HUES48 (cell line): ENCODE measurements at regions not wholly inside any gene's neighbourhood (a gene's known extent, or its start where the extent isn't known, plus 50 kb on each side); places are given as distances from the start of the nearest gene placed in this dataset.
A peak's percentile ranks its signal among the peaks of the same experiment; 100 is the strongest.

Source experiments
- H3K27ac ChIP-seq: one replicate; pipeline ENCODE4 v1.7.0; 2013; ENCODE audit warnings: low read depth, low read length, inconsistent platforms
- H3K27me3 ChIP-seq: 2 replicates; pipeline ENCODE4 v1.6.1; 2013; ENCODE audit warnings: mild to moderate bottlenecking, low read length; ENCODE audit not compliant: control insufficient read depth, insufficient read depth
- H3K36me3 ChIP-seq: 2 replicates; pipeline ENCODE4 v1.6.1; 2013; ENCODE audit warnings: low read length; ENCODE audit not compliant: control insufficient read depth, insufficient read depth
- H3K4me1 ChIP-seq: 2 replicates; pipeline ENCODE4 v1.6.1; 2013; ENCODE audit warnings: mild to moderate bottlenecking, low read length; ENCODE audit not compliant: control insufficient read depth, insufficient read depth
- H3K4me3 ChIP-seq: 2 replicates; pipeline ENCODE4 v1.5.1; 2013; ENCODE audit warnings: mild to moderate bottlenecking, low read depth, low read length
- H3K9ac ChIP-seq: 2 replicates; pipeline ENCODE4 v1.6.1; 2013; ENCODE audit warnings: mild to moderate bottlenecking, low read depth, low read length, moderate library complexity
- H3K9me3 ChIP-seq: 2 replicates; pipeline ENCODE4 v1.6.1; 2013; ENCODE audit warnings: low read length; ENCODE audit not compliant: control insufficient read depth, insufficient read depth

DNA sequence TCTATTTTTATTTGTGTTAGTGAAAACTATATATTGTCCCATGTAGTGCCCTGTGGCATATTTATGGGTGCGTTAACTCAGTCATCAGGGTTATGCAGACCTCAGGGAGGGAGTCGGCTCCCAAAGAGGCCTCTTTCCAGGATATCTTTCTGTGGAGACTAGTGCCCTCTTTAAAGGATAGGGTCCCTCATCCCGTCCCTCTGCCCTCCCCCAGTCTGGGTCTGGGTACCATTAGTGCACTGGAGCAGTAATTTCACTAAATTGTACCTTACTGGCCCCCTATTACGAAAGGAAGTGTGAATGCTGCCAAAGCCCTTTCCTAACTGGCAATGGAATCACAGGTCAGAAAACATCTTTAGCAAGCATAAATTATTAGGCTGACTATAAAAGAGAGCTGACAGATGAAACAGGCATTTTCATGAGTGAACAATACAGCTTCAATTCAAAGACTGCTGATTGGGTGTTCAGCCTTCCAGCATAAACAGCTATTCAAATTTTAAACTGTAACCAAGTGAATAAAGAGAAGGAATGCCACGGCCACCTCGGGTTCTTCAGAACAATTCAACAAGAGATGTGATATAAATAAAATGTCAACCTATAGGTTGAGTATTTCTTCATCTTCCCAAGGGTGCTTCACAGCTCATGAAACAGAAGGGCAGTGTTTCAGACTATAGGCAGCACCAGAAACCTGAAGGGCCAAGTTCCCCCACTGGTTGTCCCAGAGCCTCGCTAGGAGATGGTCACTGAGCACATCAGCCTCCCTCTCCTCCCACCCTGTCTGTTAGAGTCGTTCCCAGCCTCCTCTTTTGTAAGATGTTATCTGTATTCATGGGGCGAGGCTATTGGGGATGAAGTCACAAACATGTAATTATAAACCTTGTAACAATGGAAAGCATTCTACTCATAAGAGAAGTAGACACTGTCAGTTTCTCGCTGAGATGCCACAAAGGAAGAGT lies 318.7 kb downstream of the TMEM161B start:
- no peaks in the 10 kb centered on the region for H3K9me3 ChIP-seq
- no peak overlapping the region for H3K4me3 ChIP-seq
- no peaks in the 10 kb centered on the region for H3K27me3 ChIP-seq
- H3K27ac ChIP-seq: no peak overlapping the region
- H3K36me3 ChIP-seq: no peaks in the 10 kb centered on the region
- peaks cover 47% of the 10 kb centered on the region for H3K4me1 ChIP-seq
- no peak overlapping the region for H3K9ac ChIP-seq

DNA sequence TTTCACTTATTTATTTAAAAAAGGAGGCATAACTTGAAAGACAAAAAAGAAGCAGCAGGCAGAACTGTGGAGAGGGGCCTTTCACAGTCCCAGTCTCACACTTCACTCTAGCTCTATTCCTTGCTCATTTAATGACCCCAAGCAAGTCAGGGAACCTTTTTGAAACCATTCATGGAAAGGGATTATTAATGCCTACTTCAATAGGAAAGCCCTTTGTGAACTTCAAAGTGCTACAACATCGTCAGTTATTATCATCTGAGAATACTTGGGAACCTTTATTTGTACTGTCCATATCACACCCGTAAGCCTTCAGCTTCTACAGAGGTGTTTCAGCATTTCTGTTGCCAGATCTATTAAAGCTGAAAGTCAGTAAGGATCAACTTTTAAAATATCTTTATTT lies 320.2 kb downstream of the TMEM161B start:
- Histone ChIP-seq H3K36me3 (no peaks in the 10 kb centered on the region), H3K4me1 (peaks cover 45% of the 10 kb centered on the region), H3K4me3 (no peak overlapping the region), H3K9me3 (no peaks in the 10 kb centered on the region), H3K27ac (no peak overlapping the region), H3K27me3 (no peaks in the 10 kb centered on the region), H3K9ac (no peak overlapping the region)

DNA sequence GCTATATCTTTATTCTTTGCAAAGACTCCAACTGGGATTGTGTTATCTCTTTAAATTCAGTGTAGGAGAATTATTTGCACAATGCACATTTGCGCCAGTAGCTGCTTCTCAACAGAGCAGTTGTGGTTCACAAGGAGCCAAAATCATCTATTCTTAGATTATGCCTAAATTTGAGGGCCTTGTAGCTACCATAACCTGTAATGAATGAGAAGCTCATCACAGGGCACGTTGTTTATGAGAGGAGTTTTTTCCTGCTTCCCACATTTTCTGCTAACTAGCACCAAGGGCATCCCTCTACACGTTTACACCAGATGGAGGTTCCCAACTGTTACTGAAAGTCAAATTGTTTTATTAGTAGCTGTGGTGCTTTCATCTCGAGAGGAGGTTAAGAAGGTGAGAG lies 322.4 kb downstream of the TMEM161B start:
- Histone ChIP-seq H3K27ac (no peak overlapping the region), H3K9ac (no peak overlapping the region), H3K4me3 (no peak overlapping the region), H3K9me3 (no peaks in the 10 kb centered on the region), H3K36me3 (no peaks in the 10 kb centered on the region), H3K27me3 (no peaks in the 10 kb centered on the region), H3K4me1 (peaks cover 36% of the 10 kb centered on the region)

DNA sequence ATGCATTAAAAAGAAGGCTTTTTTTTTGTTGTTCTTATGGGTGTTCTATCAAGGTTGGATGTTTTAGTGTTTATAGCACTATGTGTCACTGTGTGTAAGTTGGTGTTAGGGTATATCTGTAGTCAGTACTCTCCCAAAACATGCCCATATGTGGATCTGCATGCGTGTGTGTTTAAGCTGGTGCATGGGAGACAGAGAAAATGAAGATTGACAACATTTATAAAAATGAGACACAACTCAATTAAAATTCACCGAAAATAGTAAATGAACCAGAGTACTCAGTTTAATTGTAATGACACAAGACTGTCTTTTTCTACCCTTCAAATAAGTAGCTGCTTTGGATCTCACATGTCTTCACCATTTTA lies 323.4 kb downstream of the TMEM161B start:
- Histone ChIP-seq H3K27me3 (no peaks in the 10 kb centered on the region), H3K9ac (no peak overlapping the region), H3K9me3 (no peaks in the 10 kb centered on the region), H3K4me3 (no peak overlapping the region), H3K4me1 (peaks cover 27% of the 10 kb centered on the region), H3K27ac (no peak overlapping the region), H3K36me3 (no peaks in the 10 kb centered on the region)

DNA sequence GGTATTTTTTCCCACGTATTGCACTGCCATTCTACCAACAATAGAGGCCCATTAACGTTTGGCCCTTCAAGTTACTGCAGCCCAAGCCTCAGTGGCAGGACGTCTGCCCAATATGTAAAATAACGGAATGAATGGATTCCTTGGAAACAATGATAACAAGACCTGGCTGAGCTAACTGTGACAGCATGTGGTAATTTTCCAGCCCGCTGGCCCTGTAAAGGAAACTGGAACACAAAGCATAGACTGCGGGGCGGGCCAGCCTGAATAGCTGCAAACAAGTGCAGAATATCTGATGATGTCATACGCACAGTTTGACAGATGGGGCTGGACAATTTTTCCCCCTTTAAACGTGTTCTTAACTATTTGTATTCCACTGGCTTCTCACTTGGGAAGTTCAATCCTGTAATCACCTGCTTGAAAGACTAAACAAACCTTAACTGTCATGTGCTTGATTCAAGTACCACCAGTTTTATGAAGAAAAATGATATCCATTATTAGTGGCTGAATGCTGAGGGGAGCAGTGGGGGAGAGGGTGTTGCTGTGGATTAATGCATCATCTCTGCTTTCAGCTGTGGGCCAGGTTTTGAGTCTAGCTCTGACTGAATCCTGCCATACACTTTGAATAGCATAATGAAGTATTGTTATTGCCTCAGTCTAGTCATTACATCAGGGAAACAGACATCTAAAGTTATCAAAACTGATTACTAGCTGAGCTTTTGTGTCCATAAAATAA lies 323.9 kb downstream of the TMEM161B start:
- Histone ChIP-seq H3K4me1 (peaks cover 21% of the 10 kb centered on the region), H3K36me3 (no peaks in the 10 kb centered on the region), H3K27ac (peak overlapping the region; percentile 81), H3K9me3 (no peaks in the 10 kb centered on the region), H3K27me3 (no peaks in the 10 kb centered on the region), H3K9ac (no peak overlapping the region), H3K4me3 (no peak overlapping the region)

DNA sequence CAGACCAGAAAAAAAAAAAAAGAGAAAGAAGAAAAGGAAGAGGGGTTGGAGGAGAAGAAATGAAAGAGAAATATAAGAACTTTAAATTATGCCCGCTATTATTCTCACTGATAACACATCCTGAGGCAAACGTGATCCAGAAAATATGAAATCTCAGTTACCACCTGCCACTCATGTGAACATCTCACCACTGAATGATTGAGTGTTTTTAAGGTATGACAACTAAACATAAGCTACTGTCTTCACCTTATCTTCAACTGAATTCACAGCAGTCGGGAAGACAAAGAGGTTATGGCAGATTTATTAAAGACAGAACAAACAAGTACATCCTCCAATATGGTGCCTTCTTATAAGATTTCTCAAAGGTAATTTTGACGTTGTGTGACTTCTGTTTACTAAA lies 327.9 kb downstream of the TMEM161B start:
- H3K9ac ChIP-seq: no peak overlapping the region
- H3K36me3 ChIP-seq: no peaks in the 10 kb centered on the region
- H3K4me3 ChIP-seq: no peak overlapping the region
- H3K27me3 ChIP-seq: no peaks in the 10 kb centered on the region
- peaks cover 18% of the 10 kb centered on the region for H3K4me1 ChIP-seq
- no peak overlapping the region for H3K27ac ChIP-seq
- no peaks in the 10 kb centered on the region for H3K9me3 ChIP-seq

DNA sequence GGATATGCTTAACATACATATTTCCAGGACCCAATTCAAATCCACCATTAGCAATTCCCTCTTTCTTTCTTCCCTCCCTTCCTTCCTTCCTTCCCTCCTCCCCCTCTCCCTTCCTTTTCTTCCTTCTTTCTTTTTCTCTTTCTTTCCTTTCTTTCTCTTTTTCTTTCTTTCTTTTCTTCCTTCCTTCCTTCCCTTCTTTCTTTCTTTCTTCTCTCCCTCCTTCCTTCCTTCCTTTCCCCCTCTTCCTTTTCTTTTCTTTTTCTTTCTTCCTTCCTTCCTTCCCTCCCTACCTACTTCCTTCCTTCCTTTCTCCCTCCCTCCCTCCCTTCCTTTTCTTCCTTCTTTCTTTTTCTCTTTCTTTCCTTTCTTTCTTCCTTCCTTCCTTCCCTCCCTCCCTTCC lies 332.0 kb downstream of the TMEM161B start:
- H3K9me3 ChIP-seq: no peaks in the 10 kb centered on the region
- H3K27me3 ChIP-seq: no peaks in the 10 kb centered on the region
- no peaks in the 10 kb centered on the region for H3K36me3 ChIP-seq
- no peak overlapping the region for H3K27ac ChIP-seq
- no peak overlapping the region for H3K4me3 ChIP-seq
- H3K4me1 ChIP-seq: peaks cover 7% of the 10 kb centered on the region
- H3K9ac ChIP-seq: no peak overlapping the region

DNA sequence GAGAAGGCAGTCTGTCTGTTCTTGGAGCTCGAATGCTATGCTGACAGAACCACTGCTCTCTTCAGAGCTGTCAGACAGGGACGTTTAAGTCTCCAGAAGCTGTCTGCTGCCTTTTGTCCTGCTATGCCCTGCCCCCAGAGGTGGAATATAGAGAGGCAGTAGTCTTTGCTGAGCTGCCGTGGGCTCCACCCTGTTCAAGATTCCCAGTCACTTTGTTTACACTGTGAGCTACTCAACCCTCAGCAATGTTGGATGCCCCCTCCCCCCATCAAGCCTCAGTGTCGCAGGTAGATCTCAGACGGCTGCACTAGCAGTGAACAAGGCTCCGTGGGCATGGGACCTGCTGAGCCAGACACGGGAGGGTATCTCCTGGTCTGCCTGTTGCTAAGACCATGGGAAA lies 344.2 kb downstream of the TMEM161B start:
- Histone ChIP-seq H3K9ac (no peak overlapping the region), H3K4me3 (no peak overlapping the region), H3K36me3 (no peaks in the 10 kb centered on the region), H3K4me1 (peaks cover 4% of the 10 kb centered on the region; the same call in 1 of the 2 replicates), H3K27ac (no peak overlapping the region), H3K9me3 (no peaks in the 10 kb centered on the region; the same call in 1 of the 2 replicates), H3K27me3 (no peaks in the 10 kb centered on the region)

DNA sequence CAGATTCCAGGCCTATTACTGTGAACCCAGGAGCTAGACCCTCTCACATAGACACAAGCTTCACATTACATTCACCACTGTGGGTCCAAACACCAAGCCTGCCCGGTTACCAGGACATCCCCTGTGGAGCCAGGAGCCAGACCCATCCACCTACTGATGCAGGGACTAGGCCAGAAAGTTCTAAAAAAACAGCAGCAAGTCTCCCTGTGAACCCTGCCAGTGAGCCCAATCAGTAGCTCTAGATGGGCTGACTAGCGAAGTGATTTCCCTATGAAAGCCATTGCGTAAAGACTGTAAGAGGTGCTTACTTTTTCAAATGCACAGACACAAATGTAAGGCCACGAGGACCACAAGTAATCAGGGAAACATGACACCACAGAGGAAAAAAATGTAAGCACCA lies 352.3 kb downstream of the TMEM161B start:
- H3K27me3 ChIP-seq: no peaks in the 10 kb centered on the region
- H3K9me3 ChIP-seq: no peaks in the 10 kb centered on the region; the same call in 1 of the 2 replicates
- no peak overlapping the region for H3K9ac ChIP-seq
- no peaks in the 10 kb centered on the region for H3K36me3 ChIP-seq
- no peak overlapping the region for H3K4me3 ChIP-seq
- no peak overlapping the region for H3K27ac ChIP-seq
- H3K4me1 ChIP-seq: peaks cover 11% of the 10 kb centered on the region

DNA sequence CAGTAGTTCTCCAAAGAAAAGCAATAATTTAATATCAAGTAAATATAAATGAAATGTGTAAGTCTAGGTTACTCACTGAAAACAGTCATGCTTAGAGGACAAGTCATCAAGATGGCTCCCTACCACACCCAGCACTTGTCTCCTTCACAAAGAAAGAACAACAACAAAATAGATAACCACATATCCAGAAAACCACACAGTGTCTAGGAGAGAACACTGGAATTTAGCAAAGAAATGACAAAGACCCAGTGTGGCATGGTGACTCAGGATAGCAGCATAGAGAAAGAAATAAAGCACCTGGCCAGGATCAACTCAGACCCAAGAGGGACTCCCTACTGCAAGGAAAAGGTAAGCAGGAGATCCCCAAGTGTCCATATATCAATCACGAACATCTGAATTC lies 356.2 kb downstream of the TMEM161B start:
- Histone ChIP-seq H3K36me3 (no peaks in the 10 kb centered on the region), H3K4me1 (peaks cover 23% of the 10 kb centered on the region), H3K9me3 (no peaks in the 10 kb centered on the region), H3K4me3 (no peak overlapping the region), H3K27me3 (no peaks in the 10 kb centered on the region), H3K27ac (no peak overlapping the region), H3K9ac (no peak overlapping the region)

DNA sequence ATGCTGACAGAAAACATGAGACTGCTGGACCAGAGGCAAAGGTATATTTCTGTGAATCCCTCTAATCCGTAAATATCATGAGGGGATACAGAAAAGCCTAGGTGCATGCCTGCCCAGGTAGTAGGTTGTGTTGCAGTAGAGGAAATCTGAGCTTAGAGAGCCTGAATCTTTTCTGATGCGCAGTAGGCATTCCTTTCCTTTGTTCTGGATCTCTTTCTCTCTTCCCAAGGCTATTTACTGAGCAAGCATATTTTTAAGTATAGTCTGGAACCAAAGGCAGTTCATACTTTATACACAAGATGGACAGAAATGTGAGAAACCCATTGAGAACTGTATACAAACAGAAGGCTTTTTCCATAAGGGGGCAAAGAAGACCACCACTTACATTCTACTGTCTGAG lies 359.3 kb downstream of the TMEM161B start:
- Histone ChIP-seq H3K27ac (no peak overlapping the region), H3K4me3 (no peak overlapping the region; the same call in 1 of the 2 replicates), H3K36me3 (no peaks in the 10 kb centered on the region)

More for the DNA sequence above, 359.3 kb downstream of the TMEM161B start:
- H3K9ac ChIP-seq: no peak overlapping the region
- H3K27me3 ChIP-seq: no peaks in the 10 kb centered on the region
- no peaks in the 10 kb centered on the region for H3K9me3 ChIP-seq
- H3K4me1 ChIP-seq: peaks cover 12% of the 10 kb centered on the region
